Activated CD8-positive, alpha-beta memory T cell treated with anti-CD3 and anti-CD28 coated beads, Interleukin-2, amount 50 U/mL, for 1 hour (primary cell): ENCODE measurements at regions not wholly inside any gene's neighbourhood (a gene's known extent, or its start where the extent isn't known, plus 50 kb on each side); places are given as distances from the start of the nearest gene placed in this dataset.

Experiments
- DNase-seq: peaks from one replicate; pipeline ENCODE4 v3.0.0-alpha.2; 2020; ENCODE audit errors: extremely low read depth

DNA sequence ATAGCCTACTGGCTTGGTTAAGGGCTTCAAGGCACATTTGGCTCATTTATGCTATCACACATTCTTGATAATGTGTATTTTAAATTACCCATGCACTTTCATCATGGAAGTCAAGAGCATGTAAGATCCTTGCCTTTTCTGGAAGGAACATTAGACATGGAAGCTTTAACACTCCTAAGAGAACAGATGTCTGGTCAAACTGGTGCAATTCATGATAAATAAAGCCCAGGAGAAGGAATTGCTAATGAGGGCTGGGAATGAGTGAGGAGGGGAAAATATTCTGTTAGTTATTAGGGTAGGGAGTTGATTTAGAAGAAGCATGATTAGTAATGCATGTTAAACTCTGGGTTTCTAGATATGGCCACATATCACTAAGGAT lies 688.6 kb upstream of the CITED2 start:
- no peak for DNase-seq

GRCh38 chr6:140062043-140063020 lies 687.9 kb upstream of the CITED2 start:
- DNase-seq, result no peak

- no peak for DNase-seq
Observed at GRCh38 chr6:140061110-140062042, 686.9 kb upstream of the CITED2 start.

DNA sequence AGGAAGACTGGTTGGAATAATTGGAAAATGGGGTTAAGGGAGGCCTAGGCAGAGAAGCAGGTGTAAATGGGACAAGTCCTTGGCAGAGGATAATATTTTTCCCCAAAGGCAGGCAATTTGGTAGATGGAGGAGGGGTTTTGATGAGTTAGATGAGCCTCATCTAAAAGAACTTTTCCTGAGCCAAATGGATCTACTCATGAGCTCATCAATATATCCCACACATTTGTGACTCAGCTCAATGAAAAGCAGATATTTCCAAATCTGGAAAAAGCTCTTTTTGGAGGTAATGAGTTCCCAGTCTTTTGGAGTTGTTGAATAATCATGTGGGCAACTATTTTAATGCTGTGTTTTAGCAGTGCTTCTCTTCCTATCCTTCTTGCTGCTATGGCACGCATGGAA lies 685.5 kb upstream of the CITED2 start:
- no peak for DNase-seq

DNA sequence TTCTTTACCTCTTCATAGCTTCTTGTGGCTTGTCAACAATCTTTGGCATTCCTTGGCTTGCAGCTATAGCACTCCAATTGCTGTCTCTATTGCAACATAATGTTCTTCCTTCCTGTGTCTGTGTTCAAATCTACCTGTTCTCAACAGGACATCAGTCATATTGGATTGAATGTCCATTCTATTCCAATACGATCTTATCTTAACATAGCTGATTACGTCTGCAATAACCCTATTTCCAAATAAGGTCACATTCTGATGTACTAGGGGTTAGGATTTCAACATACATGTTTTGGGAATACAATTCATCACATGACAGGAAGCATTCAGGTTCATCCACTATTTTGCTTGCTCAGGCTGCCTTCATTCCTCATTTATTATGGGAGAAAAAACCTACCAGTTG lies 684.4 kb upstream of the CITED2 start:
- DNase-seq, result no peak

- no peak for DNase-seq
Observed at GRCh38 chr6:140052736-140053729, 678.6 kb upstream of the CITED2 start.

GRCh38 chr6:140051521-140052512 lies 677.4 kb upstream of the CITED2 start:
- no peak for DNase-seq

DNA sequence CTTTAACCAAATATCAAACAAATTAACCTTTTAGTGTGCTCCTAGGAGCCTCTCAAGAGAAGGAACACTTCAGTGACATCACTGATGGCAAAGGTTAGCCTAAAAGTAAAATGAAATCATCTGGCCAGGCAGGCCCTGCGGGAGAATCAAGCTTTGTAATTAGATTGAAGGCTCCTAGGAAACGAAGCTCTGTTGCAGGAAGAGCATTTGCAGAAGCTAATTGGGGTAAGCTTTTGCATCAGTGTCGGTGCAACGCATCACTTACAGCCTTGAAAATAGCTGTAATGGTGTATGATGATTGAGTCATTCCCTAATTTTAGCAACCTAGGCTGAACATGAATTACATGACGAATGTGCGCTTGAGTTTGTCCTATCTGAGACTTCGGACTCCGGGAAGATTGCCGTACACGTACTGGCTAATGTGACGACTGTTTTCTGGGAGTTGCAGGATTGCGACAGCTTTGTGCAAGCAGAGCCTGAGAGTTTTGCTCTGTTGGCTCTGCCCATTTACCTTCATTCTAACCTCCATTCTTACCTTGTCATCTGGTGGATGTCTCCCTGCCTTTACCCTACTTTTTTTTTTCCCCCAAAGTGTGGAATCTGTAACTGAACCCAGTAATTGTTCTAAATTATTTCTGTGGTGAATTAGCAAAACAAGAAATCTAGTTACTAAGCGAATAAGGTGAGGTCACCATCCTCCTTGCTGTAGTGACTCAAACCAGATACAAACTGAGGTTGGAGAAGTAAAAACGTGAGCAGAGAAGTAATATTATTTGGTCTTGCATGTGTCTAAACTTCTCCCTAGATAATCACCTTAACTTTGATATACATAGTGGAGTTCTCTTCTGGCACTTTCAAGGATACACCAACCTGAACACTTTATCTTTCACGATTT lies 675.9 kb upstream of the CITED2 start:
- no peak for DNase-seq

DNA sequence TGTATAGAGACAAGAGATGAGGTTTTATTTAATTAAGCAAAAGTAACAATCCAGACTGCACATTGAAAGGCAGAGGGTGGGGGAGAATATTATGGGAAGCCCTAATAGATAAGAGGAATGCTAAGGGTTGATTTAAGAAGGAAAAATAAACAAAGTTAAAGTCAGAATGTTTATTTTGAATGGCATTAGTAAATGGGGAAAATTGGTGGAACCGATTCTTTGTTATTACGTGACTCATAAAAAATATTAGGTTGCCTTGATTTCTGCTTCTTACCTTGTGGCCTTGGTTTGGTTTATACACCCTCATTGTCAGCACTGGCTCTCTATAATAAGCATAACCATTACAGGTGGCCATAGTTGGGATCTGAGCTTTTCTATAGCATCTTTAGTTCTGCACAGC lies 674.8 kb upstream of the CITED2 start:
- no peak for DNase-seq

- DNase-seq, result no peak
Observed at GRCh38 chr6:140048202-140048790, 673.8 kb upstream of the CITED2 start.

DNA sequence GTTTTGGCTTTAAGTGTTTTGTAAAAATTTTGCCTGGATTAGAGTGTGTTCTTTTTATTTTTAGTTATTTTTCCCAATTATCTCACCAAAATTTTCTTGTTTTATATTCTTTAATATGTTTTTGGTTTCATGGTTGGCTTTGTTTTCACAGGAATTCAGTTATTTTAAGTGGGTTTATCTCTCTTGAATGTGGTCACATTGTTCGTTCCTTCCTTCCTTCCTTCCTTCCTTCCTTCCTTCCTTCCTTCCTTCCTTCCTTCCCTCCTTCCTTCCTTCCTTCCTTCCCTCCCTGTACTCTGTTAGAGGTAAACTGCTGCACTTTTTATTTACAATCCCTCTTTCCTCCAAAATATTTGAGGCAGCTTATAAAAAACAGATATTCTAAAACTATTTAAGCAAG lies 672.9 kb upstream of the CITED2 start:
- no peak for DNase-seq

DNA sequence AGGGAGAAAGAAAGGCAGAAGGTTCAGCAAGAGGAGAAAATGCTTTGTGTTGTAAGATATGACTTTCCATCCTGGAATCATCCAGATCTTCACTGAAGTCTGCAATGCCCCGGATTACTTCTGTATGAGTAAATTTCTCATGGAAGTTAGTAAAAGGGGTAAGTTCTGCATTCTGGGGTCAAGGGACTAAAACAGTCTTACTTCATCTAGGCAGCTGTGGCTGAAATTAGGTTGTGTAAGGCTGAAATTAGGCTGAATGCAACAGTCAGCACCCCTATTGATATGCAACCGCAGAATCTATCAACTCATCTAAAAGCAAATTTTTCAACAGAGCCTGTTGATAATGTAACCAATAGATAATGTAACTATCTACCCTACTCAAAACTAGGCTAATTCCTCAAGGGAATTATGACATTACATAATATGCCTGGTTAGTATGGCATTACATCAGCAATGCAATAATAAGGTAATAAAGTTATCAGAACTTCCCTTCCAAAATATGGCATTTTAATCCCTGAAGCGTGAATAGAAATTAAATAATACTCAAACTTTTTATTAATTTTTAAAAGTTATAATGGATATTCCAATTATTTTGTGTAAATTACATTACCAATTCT lies 671.7 kb upstream of the CITED2 start:
- DNase-seq, result no peak

DNA sequence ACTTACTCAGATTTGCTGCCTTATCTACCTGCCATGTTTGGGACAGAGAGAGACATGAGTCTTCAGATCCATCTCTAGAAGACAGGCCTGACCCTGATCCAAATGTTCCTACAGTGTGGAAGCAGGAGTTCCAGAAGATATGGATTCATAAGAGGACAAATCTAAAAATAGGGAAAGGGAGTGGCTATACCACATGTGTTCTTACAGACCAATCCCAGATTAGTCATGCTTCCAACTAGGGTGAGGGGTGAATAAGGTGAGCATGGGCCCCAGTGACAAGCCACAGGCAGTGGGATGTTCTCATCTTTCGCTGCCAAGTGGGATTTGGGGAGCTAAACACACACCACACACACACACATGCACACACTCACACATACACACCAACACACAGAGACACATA lies 670.7 kb upstream of the CITED2 start:
- no peak for DNase-seq

- no peak for DNase-seq
Observed at GRCh38 chr6:140044626-140045025, 670.2 kb upstream of the CITED2 start.

- no peak for DNase-seq
Observed at GRCh38 chr6:140043762-140044378, 669.4 kb upstream of the CITED2 start.

DNA sequence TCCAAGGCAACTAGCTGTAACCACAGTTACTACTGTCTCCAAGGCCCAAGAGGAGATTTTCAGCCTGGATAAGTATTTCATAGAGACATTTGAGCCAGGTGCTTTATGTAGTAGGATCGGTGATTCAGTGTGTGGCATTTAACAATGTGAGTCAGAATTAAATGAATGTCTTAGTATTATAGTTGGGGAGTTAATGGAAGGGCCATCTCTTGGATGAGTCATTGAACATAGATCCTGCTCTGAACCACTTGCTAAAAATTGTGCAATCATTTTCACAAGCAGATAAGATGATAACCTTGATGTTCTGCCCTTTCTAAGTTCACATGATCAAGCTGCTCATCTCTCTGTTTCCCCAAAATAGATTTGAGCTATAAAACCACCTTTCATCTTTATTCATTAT lies 668.9 kb upstream of the CITED2 start:
- DNase-seq, result no peak

- no peak for DNase-seq
Observed at GRCh38 chr6:140041571-140042332, 667.3 kb upstream of the CITED2 start.
